ENCODE measurements at regions not wholly inside any gene's neighbourhood (a gene's known extent, or its start where the extent isn't known, plus 50 kb on each side); places are given as distances from the start of the nearest gene placed in this dataset.

GRCh38 chr2:236991874-236992273 is 93.8 kb upstream of the COPS8 start:
- no peak for TF ChIP-seq REST (IDR thresholded peaks at IDR 0.05; ENCODE audit: borderline replicate concordance)
- no peak for TF ChIP-seq EZH2 (IDR thresholded peaks at IDR 0.05; ENCODE audit: borderline replicate concordance, insufficient read depth, low read length, poor library complexity, severe bottlenecking)
- Histone ChIP-seq H3K27ac (ENCODE audit: low read length) (no peak overlapping the region), H3K36me3 (ENCODE audit: insufficient read depth, low read length) (no peaks in the 10 kb centered on the region), H3K4me3 (ENCODE audit: low read length) (no peak overlapping the region), H3K4me2 (ENCODE audit: low read length) (no peak overlapping the region), H3K9me3 (ENCODE audit: low read length) (no peaks in the 10 kb centered on the region), H3K79me2 (replicated peaks; ENCODE audit: insufficient read depth, low read length) (no peaks in the 10 kb centered on the region), H2AFZ (ENCODE audit: low read depth, low read length) (no peak overlapping the region), H3K27me3 (ENCODE audit: insufficient read depth, low read depth, low read length) (no peaks in the 10 kb centered on the region), H3F3A (ENCODE audit: insufficient read depth, low read length, poor library complexity, severe bottlenecking) (no peaks in the 10 kb centered on the region), H3K9me2 (ENCODE audit: insufficient read depth, low read length) (no peaks in the 10 kb centered on the region), H4K20me1 (ENCODE audit: insufficient read depth) (no peaks in the 10 kb centered on the region), H3K9ac (ENCODE audit: low read length) (no peak overlapping the region)

- H3K4me3 ChIP-seq (ENCODE audit: low read length): no peak overlapping the region
- TF ChIP-seq POLR2AphosphoS5 (IDR thresholded peaks at IDR 0.05) (no peak), REST (IDR thresholded peaks at IDR 0.05; ENCODE audit: borderline replicate concordance) (no peak), TAF1 (IDR thresholded peaks at IDR 0.05; ENCODE audit: low read depth) (no peak), RAD21 (conservative IDR thresholded peaks at IDR 0.05) (no peak), MXI1 (conservative IDR thresholded peaks at IDR 0.05; ENCODE audit: poor library complexity, severe bottlenecking) (no peak), CTCF (IDR thresholded peaks at IDR 0.05; ENCODE audit: poor library complexity, severe bottlenecking) (no peak)
These were observed 92.4 kb upstream of the COPS8 start for GRCh38 chr2:236993286-236993685.

More at GRCh38 chr2:236993286-236993685, 92.4 kb upstream of the COPS8 start:
- H3K27me3 ChIP-seq (ENCODE audit: insufficient read depth, low read depth, low read length): no peaks in the 10 kb centered on the region
- no peaks in the 10 kb centered on the region for H3F3A ChIP-seq (ENCODE audit: insufficient read depth, low read length, poor library complexity, severe bottlenecking)
- no peaks in the 10 kb centered on the region for H4K20me1 ChIP-seq (ENCODE audit: insufficient read depth)
- H3K79me2 ChIP-seq (replicated peaks; ENCODE audit: insufficient read depth, low read length): no peaks in the 10 kb centered on the region
- no peaks in the 10 kb centered on the region for H3K36me3 ChIP-seq (ENCODE audit: insufficient read depth, low read length)
- H3K9me2 ChIP-seq (ENCODE audit: insufficient read depth, low read length): no peaks in the 10 kb centered on the region
- no peak overlapping the region for H3K27ac ChIP-seq (ENCODE audit: low read length)
- no peak overlapping the region for H2AFZ ChIP-seq (ENCODE audit: low read depth, low read length)
- H3K9ac ChIP-seq (ENCODE audit: low read length): no peak overlapping the region
- H3K9me3 ChIP-seq (ENCODE audit: low read length): no peaks in the 10 kb centered on the region
- H3K4me2 ChIP-seq (ENCODE audit: low read length): no peak overlapping the region

All from neural cell (in vitro differentiated cells).